ENCODE measurements at regions not wholly inside any gene's neighbourhood (a gene's known extent, or its start where the extent isn't known, plus 50 kb on each side); places are given as distances from the start of the nearest gene placed in this dataset.

DNA sequence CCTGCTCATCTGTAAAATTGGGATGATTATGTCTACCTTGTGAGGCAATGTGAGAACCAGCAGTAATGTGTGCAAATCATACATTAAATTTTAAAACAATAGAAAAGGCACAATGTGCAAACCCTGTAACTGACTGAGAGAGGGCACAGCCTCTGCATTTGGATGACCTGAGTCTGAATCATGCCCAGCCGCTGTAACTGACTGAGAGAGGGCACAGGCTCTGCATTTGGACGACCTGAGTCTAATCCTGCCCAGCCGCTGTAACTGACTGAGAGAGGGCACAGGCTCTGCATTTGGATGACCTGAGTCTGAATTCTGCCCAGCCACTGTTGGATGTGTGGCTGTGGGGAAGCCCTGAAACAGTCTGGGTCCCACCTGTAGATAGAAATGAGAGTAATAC, 351.5 kb upstream of the SHH start:
- 0 to 60% (median 20%) methylated on average over 1 to 3 of the region's 3 CpGs; no CpG with 5 or more reads in 5 of the 10 experiments for WGBS, 10 experiments
- Histone ChIP-seq H3K4me1 (replicated peaks in 1 of 2) (no peaks in the 10 kb centered on the region), H3K4me3 (no peak overlapping the region), H3K27ac (no peak overlapping the region)
- ATAC-seq (replicated peaks in 6 of 8), result no peak
- in situ Hi-C loops (cut with MboI; ENCODE audit: low pct_unique_long_range_greater_than_20kb in 2 of 9, low sequenced_read_pairs in 9 of 9, unreplicated experiment in 9 of 9), result no loop called here

DNA sequence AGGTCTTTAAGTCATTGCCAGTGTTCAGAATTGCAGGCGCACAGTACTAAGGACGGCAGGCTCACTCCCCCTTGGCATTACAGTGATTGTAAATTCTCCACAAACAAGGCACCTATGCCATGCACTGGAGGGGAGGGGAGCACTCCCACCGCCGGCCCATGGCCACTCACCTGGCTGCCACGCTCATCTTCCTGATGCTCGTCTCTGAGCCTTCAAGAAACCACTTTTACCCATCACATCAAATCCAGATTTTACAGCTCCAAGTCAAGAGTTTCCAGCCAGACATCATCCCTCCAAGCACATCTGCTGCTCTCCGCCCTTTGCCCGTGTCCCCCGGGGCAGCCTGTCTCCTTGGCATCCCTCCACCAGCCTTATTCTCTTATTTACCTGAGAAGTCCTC, 350.2 kb upstream of the SHH start:
- in situ Hi-C loops (cut with MboI; ENCODE audit: low pct_unique_long_range_greater_than_20kb in 2 of 9, low sequenced_read_pairs in 9 of 9, unreplicated experiment in 9 of 9), result no loop called here
- WGBS, 10 experiments, result 20 to 100% (median 63%) methylated on average over 1 to 7 of the region's 9 CpGs; no CpG with 5 or more reads in 4 of the 10 experiments
- no peak overlapping the region for H3K4me3 ChIP-seq
- no peak overlapping the region for H3K27ac ChIP-seq
- ATAC-seq (replicated peaks in 6 of 8), result no peak
- H3K4me1 ChIP-seq (replicated peaks in 1 of 2), result no peaks in the 10 kb centered on the region

- H3K4me3 ChIP-seq, result no peak overlapping the region
- in situ Hi-C loops (cut with MboI; ENCODE audit: low pct_unique_long_range_greater_than_20kb in 2 of 9, low sequenced_read_pairs in 9 of 9, unreplicated experiment in 9 of 9), result no loop called here
- WGBS, 10 experiments, result 0 to 63% (median 42%) methylated on average over 1 to 13 of the region's 15 CpGs; no CpG with 5 or more reads in 3 of the 10 experiments
- peak in 1 of 8 experiments; percentile 58 for ATAC-seq (replicated peaks in 6 of 8)
- H3K4me1 ChIP-seq (replicated peaks in 1 of 2), result no peaks in the 10 kb centered on the region
- no peak overlapping the region for H3K27ac ChIP-seq
Measured at GRCh38 chr7:156160811-156161210, 348.5 kb upstream of the SHH start.

GRCh38 chr7:156158693-156159092, 346.4 kb upstream of the SHH start:
- Histone ChIP-seq H3K4me3 (no peak overlapping the region), H3K27ac (no peak overlapping the region), H3K4me1 (replicated peaks in 1 of 2) (no peaks in the 10 kb centered on the region)
- in situ Hi-C loops (cut with MboI; ENCODE audit: low pct_unique_long_range_greater_than_20kb in 2 of 9, low sequenced_read_pairs in 9 of 9, unreplicated experiment in 9 of 9), result no loop called here
- ATAC-seq (replicated peaks in 6 of 8), result no peak
- 0 to 88% (median 50%) methylated on average over 2 to 9 of the region's 11 CpGs; no CpG with 5 or more reads in 1 of the 10 experiments for WGBS, 10 experiments

DNA sequence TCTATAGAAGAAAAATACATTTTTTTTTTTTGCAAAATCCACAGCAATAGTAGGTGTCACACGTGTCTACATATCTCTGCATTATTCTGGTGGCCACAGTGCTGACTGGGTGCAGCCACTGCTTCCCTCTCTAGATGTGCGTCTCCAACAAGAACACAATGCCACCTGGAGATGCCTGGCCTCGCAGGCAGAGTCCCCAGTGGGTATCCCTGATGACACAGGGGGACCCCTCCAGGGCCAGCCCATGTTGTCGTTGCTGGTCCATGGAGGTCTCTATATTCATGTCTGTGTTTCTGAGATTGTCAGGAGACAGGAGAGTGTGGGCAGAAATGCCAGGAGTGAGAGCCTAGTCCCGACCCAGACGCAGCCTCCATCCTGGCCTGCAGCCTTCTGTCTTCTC, 345.9 kb upstream of the SHH start:
- 0 to 89% (median 68%) methylated on average over 1 to 5 of the region's 6 CpGs; no CpG with 5 or more reads in 4 of the 10 experiments for WGBS, 10 experiments
- Histone ChIP-seq H3K4me3 (no peak overlapping the region), H3K4me1 (replicated peaks in 1 of 2) (no peaks in the 10 kb centered on the region), H3K27ac (no peak overlapping the region)
- no peak for ATAC-seq (replicated peaks in 6 of 8)
- in situ Hi-C loops (cut with MboI; ENCODE audit: low pct_unique_long_range_greater_than_20kb in 2 of 9, low sequenced_read_pairs in 9 of 9, unreplicated experiment in 9 of 9), result no loop called here

GRCh38 chr7:156157409-156158012, 345.2 kb upstream of the SHH start:
- no peaks in the 10 kb centered on the region for H3K4me1 ChIP-seq (replicated peaks in 1 of 2)
- 0 to 91% (median 57%) methylated on average over 1 to 7 of the region's 13 CpGs; no CpG with 5 or more reads in 4 of the 10 experiments for WGBS, 10 experiments
- no peak for ATAC-seq (replicated peaks in 6 of 8)
- in situ Hi-C loops (cut with MboI; ENCODE audit: low pct_unique_long_range_greater_than_20kb in 2 of 9, low sequenced_read_pairs in 9 of 9, unreplicated experiment in 9 of 9), result no loop called here
- no peak overlapping the region for H3K4me3 ChIP-seq
- H3K27ac ChIP-seq, result no peak overlapping the region

- H3K27ac ChIP-seq, result no peak overlapping the region
- peak in 5 of 8 experiments; percentile 40 to 80 (median 48) for ATAC-seq (replicated peaks in 6 of 8)
- no peaks in the 10 kb centered on the region for H3K4me1 ChIP-seq (replicated peaks in 1 of 2)
- H3K4me3 ChIP-seq, result no peak overlapping the region
- in situ Hi-C loops (cut with MboI; ENCODE audit: low pct_unique_long_range_greater_than_20kb in 2 of 9, low sequenced_read_pairs in 9 of 9, unreplicated experiment in 9 of 9), result no loop called here
- 60 to 89% (median 71%) methylated on average over 1 to 12 of the region's 20 CpGs; no CpG with 5 or more reads in 6 of the 10 experiments for WGBS, 10 experiments
Measured at GRCh38 chr7:156156734-156157408, 344.6 kb upstream of the SHH start.

DNA sequence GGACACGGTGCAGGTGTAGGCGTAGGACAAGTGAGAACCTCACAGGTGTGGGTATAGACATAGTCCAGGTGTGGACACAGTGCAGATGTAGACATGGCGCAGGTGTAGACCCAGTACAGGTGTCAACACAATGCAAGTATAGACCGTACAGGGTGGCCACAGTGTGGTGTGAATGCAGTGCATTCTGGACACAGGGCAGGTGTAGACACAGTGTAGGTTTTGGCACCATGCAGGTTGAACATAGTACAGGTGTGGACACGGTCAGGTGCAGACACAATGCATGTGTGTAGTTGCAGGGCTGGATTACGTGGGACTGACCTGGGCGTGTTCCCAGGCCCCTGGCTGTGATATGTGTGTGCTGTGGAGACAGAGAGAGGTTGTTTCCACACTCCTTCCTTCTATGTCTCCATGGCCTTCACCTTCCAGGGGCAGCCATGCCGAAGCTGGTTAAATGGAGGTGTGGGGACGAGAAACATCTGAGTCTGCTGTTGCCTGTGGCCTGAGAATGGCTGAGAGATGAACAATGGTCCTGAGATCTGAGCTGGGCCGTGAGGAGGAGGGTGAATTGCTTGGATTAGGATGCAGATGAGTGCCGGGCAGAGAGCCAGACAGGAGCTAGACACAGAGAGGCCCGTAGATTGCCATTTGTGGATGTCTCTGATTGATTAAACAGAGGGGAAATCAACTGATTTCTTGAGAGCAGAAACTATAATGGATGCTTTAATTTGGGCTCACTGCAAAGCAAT, 343.9 kb upstream of the SHH start:
- whole genome bisulfite sequencing, 10 experiments, result 0 to 88% (median 61%) methylated on average over 1 to 6 of the region's 12 CpGs; no CpG with 5 or more reads in 1 of the 10 experiments
- peak in 5 of 8 experiments; percentile 15 to 87 (median 46) for ATAC-seq (replicated peaks in 6 of 8)
- in situ Hi-C loops (cut with MboI; ENCODE audit: low pct_unique_long_range_greater_than_20kb in 2 of 9, low sequenced_read_pairs in 9 of 9, unreplicated experiment in 9 of 9), result no loop called here
- Histone ChIP-seq H3K27ac (no peak overlapping the region), H3K4me3 (no peak overlapping the region), H3K4me1 (replicated peaks in 1 of 2) (no peaks in the 10 kb centered on the region)

- Histone ChIP-seq H3K4me1 (replicated peaks in 1 of 2) (no peaks in the 10 kb centered on the region), H3K27ac (no peak overlapping the region), H3K4me3 (no peak overlapping the region)
- in situ Hi-C loops (cut with MboI; ENCODE audit: low pct_unique_long_range_greater_than_20kb in 2 of 9, low sequenced_read_pairs in 9 of 9, unreplicated experiment in 9 of 9), result no loop called here
- WGBS, 10 experiments, result 22 to 93% (median 75%) methylated on average over 1 to 6 of the region's 8 CpGs; no CpG with 5 or more reads in 2 of the 10 experiments
- ATAC-seq (replicated peaks in 6 of 8), result no peak
Measured at GRCh38 chr7:156153590-156153989, 341.3 kb upstream of the SHH start.

DNA sequence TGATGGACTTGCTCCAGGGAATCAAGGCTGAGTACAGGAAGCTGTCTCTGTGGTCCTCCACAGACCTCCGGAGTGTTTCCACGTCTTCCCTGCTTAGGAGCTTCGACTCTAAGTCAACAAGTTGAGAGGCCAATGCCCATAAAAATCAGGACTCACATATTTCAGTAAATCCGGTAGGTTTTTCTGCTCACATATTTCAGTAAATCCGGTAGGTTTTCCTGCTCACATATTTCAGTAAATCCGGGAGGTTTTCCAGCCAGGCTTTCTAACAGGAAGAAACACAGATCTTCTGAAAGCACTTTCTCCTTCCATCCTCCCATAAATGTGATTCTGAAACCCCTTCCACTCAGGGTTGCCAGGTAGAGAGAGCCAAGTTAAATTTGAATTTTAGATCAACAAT, 340.1 kb upstream of the SHH start:
- ATAC-seq (replicated peaks in 6 of 8), result no peak
- Histone ChIP-seq H3K27ac (no peak overlapping the region), H3K4me3 (no peak overlapping the region), H3K4me1 (replicated peaks in 1 of 2) (no peaks in the 10 kb centered on the region)
- 0 to 57% (median 19%) methylated on average over 3 to 6 of the region's 6 CpGs; no CpG with 5 or more reads in 2 of the 10 experiments for whole genome bisulfite sequencing, 10 experiments
- in situ Hi-C loops (cut with MboI; ENCODE audit: low pct_unique_long_range_greater_than_20kb in 2 of 9, low sequenced_read_pairs in 9 of 9, unreplicated experiment in 9 of 9), result no loop called here

- H3K4me1 ChIP-seq (replicated peaks in 1 of 2), result no peaks in the 10 kb centered on the region
- 0 to 63% (median 20%) methylated on average over 1 to 6 of the region's 6 CpGs; no CpG with 5 or more reads in 2 of the 10 experiments for WGBS, 10 experiments
- H3K27ac ChIP-seq, result no peak overlapping the region
- in situ Hi-C loops (cut with MboI; ENCODE audit: low pct_unique_long_range_greater_than_20kb in 2 of 9, low sequenced_read_pairs in 9 of 9, unreplicated experiment in 9 of 9), result no loop called here
- no peak for ATAC-seq (replicated peaks in 6 of 8)
- no peak overlapping the region for H3K4me3 ChIP-seq
Measured at GRCh38 chr7:156151658-156152057, 339.4 kb upstream of the SHH start.

GRCh38 chr7:156151078-156151477, 338.8 kb upstream of the SHH start:
- Histone ChIP-seq H3K4me3 (no peak overlapping the region), H3K27ac (no peak overlapping the region), H3K4me1 (replicated peaks in 1 of 2) (no peaks in the 10 kb centered on the region)
- WGBS, 10 experiments, result 0 to 69% (median 59%) methylated on average over 1 to 6 of the region's 8 CpGs; no CpG with 5 or more reads in 3 of the 10 experiments
- in situ Hi-C loops (cut with MboI; ENCODE audit: low pct_unique_long_range_greater_than_20kb in 2 of 9, low sequenced_read_pairs in 9 of 9, unreplicated experiment in 9 of 9), result no loop called here
- no peak for ATAC-seq (replicated peaks in 6 of 8)

DNA sequence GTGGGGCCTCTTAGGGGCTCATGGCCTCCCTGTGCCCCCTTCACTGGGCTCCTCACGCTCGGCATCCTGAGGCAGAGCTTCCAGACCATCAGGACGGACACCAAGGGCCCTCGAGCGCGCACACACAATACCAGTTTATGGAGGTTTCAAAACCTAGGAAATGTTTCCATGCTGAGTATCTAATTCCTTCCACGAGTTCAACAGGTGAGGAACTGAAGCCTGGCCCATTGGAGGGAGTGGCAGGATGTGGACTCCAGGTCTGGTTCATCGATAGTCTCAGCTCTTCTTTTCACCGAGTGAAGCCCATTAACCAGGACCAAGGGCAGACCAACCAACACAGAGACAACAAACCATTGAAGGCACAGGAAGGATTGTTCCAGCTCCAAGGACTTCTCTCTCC, 336.7 kb upstream of the SHH start:
- in situ Hi-C loops (cut with MboI; ENCODE audit: low pct_unique_long_range_greater_than_20kb in 2 of 9, low sequenced_read_pairs in 9 of 9, unreplicated experiment in 9 of 9), result no loop called here
- no peak overlapping the region for H3K27ac ChIP-seq
- whole genome bisulfite sequencing, 10 experiments, result 25 to 100% (median 89%) methylated on average over 1 to 8 of the region's 9 CpGs; no CpG with 5 or more reads in 4 of the 10 experiments
- H3K4me1 ChIP-seq (replicated peaks in 1 of 2), result no peaks in the 10 kb centered on the region
- no peak overlapping the region for H3K4me3 ChIP-seq
- ATAC-seq (replicated peaks in 6 of 8), result no peak
